Nephron progenitor cell (in vitro differentiated cells): ENCODE measurements at regions not wholly inside any gene's neighbourhood (a gene's known extent, or its start where the extent isn't known, plus 50 kb on each side); places are given as distances from the start of the nearest gene placed in this dataset.

Experiments
- DNase-seq: peaks from one replicate; pipeline ENCODE4 v3.0.0; 2021
- H3K27ac Mint-ChIP-seq: 2 replicates; pipeline ENCODE4 v1.8.0; 2021; ENCODE audit warnings: mild to moderate bottlenecking, moderate library complexity, mixed read lengths
- H3K27me3 Mint-ChIP-seq: 2 replicates; pipeline ENCODE4 v1.8.0; 2021; ENCODE audit warnings: mild to moderate bottlenecking, low read depth, mixed read lengths; ENCODE audit not compliant: poor library complexity
- H3K36me3 Mint-ChIP-seq: 2 replicates; pipeline ENCODE4 v1.8.0; 2021; ENCODE audit warnings: low read depth, mixed read lengths
- H3K4me1 Mint-ChIP-seq: 2 replicates; pipeline ENCODE4 v1.8.0; 2021; ENCODE audit warnings: mixed read lengths
- H3K4me3 Mint-ChIP-seq: 2 replicates; pipeline ENCODE4 v1.8.0; 2021; ENCODE audit warnings: mild to moderate bottlenecking, moderate library complexity, mixed read lengths
- H3K9me3 Mint-ChIP-seq: 2 replicates; pipeline ENCODE4 v1.8.0; 2021; ENCODE audit warnings: mild to moderate bottlenecking, moderate library complexity, mixed read lengths
- CTCF ChIP-seq: fragments of 200-600 bp; sonication (generic); IDR thresholded peaks from 2 replicates; pipeline ENCODE4 v1.5.0; 2021; ENCODE audit warnings: antibody characterized with exemption

DNA sequence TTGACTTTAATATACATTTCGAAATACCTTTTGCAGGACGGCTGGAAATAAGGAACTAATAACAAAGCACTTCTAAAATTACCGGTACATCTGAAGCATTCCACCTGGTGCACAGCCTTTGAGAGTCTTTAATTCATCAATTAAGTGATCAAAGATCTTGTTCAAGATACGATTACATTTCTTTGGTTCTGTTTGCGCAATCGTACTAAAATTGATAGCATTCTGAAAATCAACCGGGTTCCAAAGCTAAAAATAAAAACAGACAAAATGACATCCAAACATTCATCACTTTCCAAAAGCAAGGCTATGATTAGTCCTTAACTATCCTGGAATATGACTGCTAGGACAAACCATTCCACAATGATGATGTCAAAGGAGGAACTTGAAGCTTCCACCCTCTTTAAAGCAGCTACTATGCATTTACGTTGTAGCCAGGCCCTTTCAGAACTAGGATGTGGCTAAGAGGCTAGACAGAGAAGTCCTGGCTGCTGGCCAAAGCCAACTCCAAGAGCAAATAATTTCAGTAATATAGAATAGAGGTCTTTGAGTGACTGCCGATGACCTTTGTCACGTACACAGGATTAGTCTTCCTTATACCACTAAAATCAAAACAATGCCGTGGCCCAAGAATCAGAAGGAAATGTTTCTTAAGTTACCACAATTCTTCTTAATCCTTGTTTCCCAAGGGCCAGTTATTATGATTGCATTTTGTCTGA is 299.8 kb upstream of the PSMD7 start:
- TF ChIP-seq CTCF = no peak
- Mint-ChIP-seq H3K36me3 (no peaks in the 10 kb centered on the region), H3K9me3 (peaks cover 5% of the 10 kb centered on the region), H3K4me1 (no peaks in the 10 kb centered on the region), H3K27ac (no peak overlapping the region), H3K4me3 (no peak overlapping the region), H3K27me3 (no peaks in the 10 kb centered on the region)
- DNase-seq = no peak

DNA sequence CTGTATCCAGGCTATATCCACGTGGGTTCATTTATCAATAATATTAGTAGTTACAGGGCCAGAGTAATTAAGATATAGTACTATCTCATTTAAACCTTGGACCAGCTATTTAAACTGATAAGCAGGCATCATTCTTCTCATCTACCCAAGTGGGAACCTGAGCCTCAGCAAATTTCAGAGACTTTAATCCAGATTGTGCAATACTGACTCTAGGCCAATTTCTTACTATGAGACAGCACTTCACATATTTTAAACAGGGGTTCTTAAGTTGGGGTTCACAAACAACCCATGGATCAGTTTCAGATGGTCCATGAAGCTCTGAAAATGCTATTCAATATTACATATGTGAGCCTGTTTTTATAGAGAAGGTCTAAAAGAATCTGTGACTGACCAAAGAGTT is 302.7 kb upstream of the PSMD7 start:
- Mint-ChIP-seq H3K36me3 (no peaks in the 10 kb centered on the region), H3K4me1 (no peaks in the 10 kb centered on the region), H3K27me3 (no peaks in the 10 kb centered on the region), H3K4me3 (no peak overlapping the region), H3K27ac (no peak overlapping the region), H3K9me3 (no peaks in the 10 kb centered on the region)
- DNase-seq = no peak
- TF ChIP-seq CTCF = no peak

- Mint-ChIP-seq H3K4me3 (no peak overlapping the region), H3K4me1 (no peaks in the 10 kb centered on the region), H3K27ac (no peak overlapping the region), H3K9me3 (peaks cover 41% of the 10 kb centered on the region), H3K36me3 (peaks cover 4% of the 10 kb centered on the region), H3K27me3 (no peaks in the 10 kb centered on the region)
- no peak for TF ChIP-seq CTCF
- no peak for DNase-seq
These were observed 318.2 kb upstream of the PSMD7 start for GRCh38 chr16:73978407-73978784.

DNA sequence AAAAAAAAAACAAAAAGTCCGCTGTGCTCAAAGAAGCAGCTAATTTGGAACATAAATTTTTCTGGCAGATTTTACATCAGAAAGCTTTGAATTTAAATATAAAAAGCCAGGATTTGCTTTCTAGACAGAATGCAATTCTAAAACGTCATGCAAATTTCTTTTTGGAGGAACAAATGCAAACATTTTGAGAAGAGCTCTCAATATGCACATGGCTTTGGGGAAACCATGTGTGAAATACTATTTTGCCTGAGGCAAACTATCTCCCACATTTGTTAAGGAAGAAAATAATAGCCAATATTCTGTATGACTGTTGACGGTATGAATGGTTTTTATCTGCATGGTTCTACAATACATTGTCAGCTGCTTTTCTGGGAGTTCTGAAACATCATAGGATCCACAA is 320.0 kb upstream of the PSMD7 start:
- Mint-ChIP-seq H3K27me3 (no peaks in the 10 kb centered on the region), H3K4me3 (no peak overlapping the region), H3K4me1 (no peaks in the 10 kb centered on the region), H3K27ac (no peak overlapping the region), H3K36me3 (peaks cover 4% of the 10 kb centered on the region), H3K9me3 (peaks cover 25% of the 10 kb centered on the region)
- no peak for TF ChIP-seq CTCF
- DNase-seq = no peak

DNA sequence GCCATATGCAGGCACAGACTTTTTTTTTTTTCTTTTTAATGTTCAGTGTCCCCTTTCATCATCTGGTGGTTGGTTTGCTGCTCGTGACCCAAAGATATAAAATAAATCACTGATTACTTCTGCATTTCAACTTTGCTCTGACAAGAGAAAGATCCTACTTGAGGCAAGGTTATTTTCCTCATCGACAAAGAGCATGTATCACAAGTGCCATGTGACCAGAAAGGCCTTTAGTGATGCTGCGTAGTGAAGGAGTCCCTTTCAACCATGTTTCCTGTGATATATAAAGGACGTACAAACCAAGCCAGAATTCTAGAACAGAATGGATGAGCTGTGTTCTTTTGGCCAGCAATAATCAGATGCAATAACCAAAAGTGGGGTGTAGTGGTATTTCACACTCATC is 323.4 kb upstream of the PSMD7 start:
- peaks cover 8% of the 10 kb centered on the region for H3K9me3 Mint-ChIP-seq

More for the DNA sequence above, 323.4 kb upstream of the PSMD7 start:
- H3K27ac Mint-ChIP-seq = no peak overlapping the region
- H3K4me1 Mint-ChIP-seq = no peaks in the 10 kb centered on the region
- peaks cover 4% of the 10 kb centered on the region for H3K36me3 Mint-ChIP-seq
- DNase-seq = no peak
- TF ChIP-seq CTCF = no peak
- no peaks in the 10 kb centered on the region for H3K27me3 Mint-ChIP-seq
- no peak overlapping the region for H3K4me3 Mint-ChIP-seq
